ENCODE measurements at regions not wholly inside any gene's neighbourhood (a gene's known extent, or its start where the extent isn't known, plus 50 kb on each side); places are given as distances from the start of the nearest gene placed in this dataset.

- TF ChIP-seq, protein P1, sequence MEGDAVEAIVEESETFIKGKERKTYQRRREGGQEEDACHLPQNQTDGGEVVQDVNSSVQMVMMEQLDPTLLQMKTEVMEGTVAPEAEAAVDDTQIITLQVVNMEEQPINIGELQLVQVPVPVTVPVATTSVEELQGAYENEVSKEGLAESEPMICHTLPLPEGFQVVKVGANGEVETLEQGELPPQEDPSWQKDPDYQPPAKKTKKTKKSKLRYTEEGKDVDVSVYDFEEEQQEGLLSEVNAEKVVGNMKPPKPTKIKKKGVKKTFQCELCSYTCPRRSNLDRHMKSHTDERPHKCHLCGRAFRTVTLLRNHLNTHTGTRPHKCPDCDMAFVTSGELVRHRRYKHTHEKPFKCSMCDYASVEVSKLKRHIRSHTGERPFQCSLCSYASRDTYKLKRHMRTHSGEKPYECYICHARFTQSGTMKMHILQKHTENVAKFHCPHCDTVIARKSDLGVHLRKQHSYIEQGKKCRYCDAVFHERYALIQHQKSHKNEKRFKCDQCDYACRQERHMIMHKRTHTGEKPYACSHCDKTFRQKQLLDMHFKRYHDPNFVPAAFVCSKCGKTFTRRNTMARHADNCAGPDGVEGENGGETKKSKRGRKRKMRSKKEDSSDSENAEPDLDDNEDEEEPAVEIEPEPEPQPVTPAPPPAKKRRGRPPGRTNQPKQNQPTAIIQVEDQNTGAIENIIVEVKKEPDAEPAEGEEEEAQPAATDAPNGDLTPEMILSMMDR (IDR thresholded peaks at IDR 0.05), result no peak
- TF ChIP-seq EP300 (IDR thresholded peaks at IDR 0.05), result no peak
Observed at GRCh38 chr6:134447423-134447822, 129.5 kb upstream of the SGK1 start.

All from suprapubic skin (tissue), 3 donors.